DMS53 treated with DMSO at 0.1 percent for 48 hours (cell line): ENCODE measurements at regions not wholly inside any gene's neighbourhood (a gene's known extent, or its start where the extent isn't known, plus 50 kb on each side); places are given as distances from the start of the nearest gene placed in this dataset.
"Not testable (repeated sequence)": the region's sequence is repeated elsewhere in the genome, so short reads cannot be mapped to it uniquely, and the experiment has no call there.

Experiments
- DNase-seq: peaks from one replicate; lab custom pipeline; 2025; ENCODE audit not compliant: unreplicated experiment; lab: John Stamatoyannopoulos, UW

DNA sequence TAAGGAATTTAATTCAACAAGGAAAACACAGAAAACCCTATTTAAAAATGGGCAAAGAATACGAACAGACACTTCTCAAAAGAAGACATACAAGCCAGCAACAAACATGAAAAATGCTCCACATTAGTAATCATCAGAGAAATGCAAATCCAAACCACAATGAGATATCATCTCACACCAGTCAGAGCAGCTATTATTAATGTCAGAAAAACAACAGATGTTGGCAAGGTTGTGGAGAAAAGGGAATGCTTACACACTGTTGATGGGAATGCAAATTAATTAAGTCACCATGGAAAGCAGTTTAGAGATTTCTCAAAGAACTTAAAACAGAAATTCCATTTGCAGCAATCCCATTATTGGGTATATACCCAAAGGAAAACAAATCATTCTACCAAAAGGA, 55.2 kb downstream of the GCC1 start:
- DNase-seq = no peak

DNA sequence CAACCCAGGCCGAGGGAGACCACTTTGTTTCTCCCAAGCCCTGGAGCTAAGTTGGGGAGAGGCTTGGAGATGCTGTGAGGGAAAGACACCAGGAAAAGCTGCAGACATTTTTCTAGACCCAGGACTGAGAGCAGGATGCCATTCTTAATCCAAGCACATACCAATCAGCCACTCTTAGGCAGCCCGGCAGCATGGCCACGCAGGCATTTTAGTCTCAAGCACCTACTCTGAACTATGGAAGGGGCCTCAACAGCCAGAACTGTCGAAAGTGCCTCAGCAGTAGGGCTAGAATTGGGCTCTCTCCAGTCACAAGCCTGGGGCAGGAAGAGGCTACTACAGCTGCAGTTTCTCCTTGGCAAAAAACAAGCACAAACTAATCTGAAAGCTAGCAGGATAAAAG, 57.8 kb downstream of the GCC1 start:
- no peak for DNase-seq

DNA sequence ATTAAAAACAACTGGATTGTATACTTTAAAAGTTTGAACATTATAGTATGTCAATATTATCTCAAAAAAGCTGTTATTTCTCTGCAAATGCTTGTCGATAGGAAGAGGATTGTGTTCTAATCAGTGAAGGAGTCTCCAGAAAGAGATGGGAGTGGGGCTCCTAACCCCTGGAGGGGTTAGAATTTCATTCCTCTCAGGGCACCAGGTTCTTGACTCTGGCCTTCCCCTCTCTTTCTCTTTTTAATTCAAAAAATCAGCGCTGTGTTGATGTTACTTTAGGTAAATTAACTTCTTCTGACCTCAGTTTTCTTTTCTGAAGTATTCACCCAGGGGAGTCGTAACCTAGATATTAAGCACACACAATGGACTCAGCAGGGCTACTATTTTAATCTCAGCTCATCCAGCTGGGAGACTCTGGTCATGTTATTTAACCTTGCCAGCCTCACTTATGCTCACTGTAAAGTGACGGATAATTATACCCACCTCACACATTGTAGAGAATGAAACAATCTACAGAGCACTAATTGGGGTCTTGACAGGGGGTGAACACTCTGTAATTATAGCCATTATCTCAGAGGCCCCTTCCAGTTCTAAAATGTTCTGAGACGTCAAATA, 59.4 kb downstream of the GCC1 start:
- DNase-seq = no peak

GRCh38 chr7:127516320-127516719, 69.1 kb downstream of the GCC1 start:
- DNase-seq = no peak

- peak; percentile 67 for DNase-seq
These were observed 70.9 kb downstream of the GCC1 start for GRCh38 chr7:127514499-127514898.

GRCh38 chr7:127513311-127513710, 72.1 kb downstream of the GCC1 start:
- DNase-seq = no peak

DNA sequence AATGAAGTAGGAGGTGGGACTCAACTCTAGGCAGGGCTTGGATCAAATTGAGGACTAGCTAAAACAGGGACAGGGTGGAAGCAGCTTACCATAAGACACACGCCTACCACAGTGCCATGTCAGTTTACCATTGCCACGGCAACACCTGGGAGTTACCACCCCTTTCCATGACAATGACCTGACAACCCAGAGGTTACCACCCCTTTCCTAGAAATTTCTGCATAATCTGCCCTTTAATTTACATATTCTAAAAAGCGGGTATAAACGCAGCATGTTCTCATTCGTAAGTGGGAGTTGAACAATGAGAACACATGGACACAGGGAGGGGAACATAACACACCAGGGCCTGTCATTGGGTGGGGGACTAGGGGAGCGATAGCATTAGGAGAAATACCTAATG, 72.7 kb downstream of the GCC1 start:
- no peak for DNase-seq

DNA sequence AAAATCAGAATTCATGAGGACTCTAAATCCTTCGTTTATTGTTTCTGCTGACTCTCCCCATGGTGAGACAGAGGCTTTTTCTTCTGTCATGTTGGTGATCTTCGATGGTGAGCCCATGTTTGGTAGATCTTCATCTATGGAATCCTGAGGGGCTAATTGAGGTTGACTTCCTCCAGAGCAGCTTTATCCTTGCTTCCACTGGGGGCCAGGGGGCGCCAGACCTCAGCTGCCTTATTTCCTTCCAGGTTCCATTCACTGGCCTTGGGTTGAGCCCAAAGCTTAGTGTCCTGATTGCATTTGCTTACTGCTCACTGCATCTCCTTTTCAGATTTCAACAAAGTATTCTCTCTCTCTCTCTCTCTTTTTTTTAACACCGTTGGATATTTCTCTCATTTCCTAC, 80.7 kb downstream of the GCC1 start:
- peak; percentile 5 for DNase-seq

GRCh38 chr7:127501817-127502216, 83.6 kb downstream of the GCC1 start:
- no peak for DNase-seq

DNA sequence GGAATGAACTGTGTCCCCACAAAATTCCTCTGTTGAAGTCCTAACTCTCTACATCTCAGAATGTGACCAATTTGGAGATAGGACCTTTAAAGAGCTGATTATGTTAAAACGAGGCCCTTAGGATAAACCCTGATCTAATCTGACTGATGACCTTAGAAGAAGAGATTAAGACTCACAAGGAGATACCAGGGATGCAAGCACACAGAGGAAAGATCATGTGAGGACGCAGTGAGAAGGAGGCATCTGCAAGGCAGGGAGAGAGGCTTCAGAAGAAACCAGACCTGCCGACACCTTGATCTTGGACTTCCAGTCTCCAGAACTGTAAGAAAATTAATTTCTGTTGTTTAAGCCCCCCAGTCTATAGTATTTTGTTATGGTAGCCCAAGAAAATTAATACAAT, 94.9 kb upstream of the ZNF800 start:
- DNase-seq = no peak

DNA sequence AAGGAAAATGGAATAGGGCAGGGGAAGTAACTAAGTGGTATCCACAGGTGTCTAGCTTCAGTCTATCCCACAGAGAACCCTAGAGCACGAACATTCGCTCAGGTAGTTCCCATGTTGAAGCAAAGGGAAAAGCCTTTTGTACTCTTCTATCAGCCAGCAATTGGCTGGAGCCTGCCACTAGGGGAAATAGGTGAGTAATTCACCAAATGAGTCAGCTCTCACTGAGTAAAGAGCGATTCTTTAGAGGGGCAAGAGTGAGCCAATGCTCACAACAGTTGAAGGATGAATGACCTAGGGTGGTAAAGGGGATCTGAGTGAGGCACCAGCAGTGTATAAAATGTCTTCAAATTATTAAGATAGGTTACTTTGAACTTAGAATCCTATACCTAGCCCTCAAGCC, 94.1 kb upstream of the ZNF800 start:
- DNase-seq = no peak

DNA sequence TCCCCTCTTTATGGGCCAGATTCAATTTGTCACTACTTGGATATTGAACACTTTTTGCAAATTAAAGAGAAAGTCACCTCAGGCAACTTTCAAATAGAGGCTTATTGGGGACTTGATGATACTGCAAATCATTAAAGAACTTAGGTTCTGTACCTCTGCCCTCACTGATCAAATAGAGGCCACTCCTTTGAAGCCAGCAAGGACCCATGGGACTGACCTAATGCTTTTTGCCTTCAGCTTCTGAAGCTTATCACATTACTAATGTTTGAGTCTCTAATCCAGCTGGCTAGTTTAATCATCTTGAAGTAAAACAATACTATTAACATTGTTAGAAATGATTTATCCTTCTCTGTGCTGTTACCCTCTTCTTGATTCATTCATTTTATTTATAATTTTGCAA, 93.0 kb upstream of the ZNF800 start:
- DNase-seq = no peak

- no peak for DNase-seq
These were observed 92.4 kb upstream of the ZNF800 start for GRCh38 chr7:127484954-127485353.

DNA sequence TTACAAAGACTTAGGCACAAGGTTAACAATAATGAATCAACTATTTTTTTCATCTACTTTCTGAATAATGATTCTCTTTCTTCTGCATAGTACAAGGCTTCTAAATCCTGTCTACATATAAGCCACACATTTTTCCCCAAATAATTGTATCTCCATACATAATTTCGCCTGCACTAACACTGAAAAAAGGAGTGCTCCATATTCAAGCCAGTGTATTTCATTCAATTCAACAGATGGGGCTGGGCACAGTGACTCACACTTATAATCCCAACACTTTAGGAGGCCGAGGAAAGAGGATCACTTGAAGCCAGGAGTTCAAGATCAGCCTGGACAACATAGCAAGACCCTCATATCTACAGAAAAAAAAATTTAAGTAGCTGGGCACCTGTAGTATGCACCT, 86.0 kb upstream of the ZNF800 start:
- DNase-seq = no peak

DNA sequence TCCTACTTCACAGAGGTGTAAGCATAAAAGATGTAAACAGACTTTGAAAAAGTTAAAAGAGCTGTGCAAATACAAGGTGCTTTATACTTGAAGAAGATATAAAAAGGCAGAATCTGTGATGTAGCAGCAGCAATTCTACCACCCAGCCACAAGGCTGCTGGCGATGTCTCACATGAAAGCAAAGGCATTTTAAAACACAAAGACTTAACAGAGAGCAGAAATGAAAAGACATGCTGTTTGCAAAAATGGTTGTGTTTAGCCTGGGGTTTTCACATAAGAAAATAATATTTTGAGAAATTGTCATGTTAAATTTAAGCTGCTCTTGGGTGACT, 85.5 kb upstream of the ZNF800 start:
- DNase-seq = no peak

- peak; percentile 78 for DNase-seq
These were observed 85.0 kb upstream of the ZNF800 start for GRCh38 chr7:127477295-127478023.

DNA sequence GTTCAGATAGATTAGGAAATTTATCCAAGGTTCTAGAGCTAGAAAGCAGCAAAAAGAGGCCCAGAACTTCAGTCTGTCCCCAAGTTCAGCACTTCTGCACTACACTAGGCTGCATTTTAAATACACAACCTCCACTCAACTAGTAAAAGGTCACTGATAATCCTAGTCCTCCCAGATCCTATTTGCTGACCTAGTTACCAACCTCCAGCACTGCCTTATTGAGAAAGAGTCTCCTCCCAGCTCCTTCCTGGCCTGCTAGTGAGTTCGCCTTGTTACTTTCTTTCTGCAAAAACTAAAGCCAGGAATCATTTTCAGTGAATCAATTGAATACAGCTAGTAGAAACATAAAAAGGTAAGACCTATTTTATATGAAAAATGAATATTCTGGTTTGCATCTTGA, 84.1 kb upstream of the ZNF800 start:
- DNase-seq = peak; percentile 41

GRCh38 chr7:127474457-127474856, 81.9 kb upstream of the ZNF800 start:
- no peak for DNase-seq

GRCh38 chr7:127473409-127473808, 80.9 kb upstream of the ZNF800 start:
- no peak for DNase-seq

- no peak for DNase-seq
These were observed 67.6 kb upstream of the ZNF800 start for GRCh38 chr7:127460077-127460476.

- not testable (repeated sequence) for DNase-seq
These were observed 58.8 kb upstream of the ZNF800 start for GRCh38 chr7:127451258-127451657.

GRCh38 chr7:127448566-127448965, 56.1 kb upstream of the ZNF800 start:
- DNase-seq = no peak

GRCh38 chr7:127447326-127447945, 54.9 kb upstream of the ZNF800 start:
- peak; percentile 88 for DNase-seq
